ENCODE measurements at regions not wholly inside any gene's neighbourhood (a gene's known extent, or its start where the extent isn't known, plus 50 kb on each side); places are given as distances from the start of the nearest gene placed in this dataset.

- DNase-seq: no peak
Observed at GRCh38 chr18:7429831-7430230, 137.3 kb upstream of the PTPRM start.

GRCh38 chr18:7436166-7436565 lies 130.9 kb upstream of the PTPRM start:
- no peak for DNase-seq

- no peak for DNase-seq
Observed at GRCh38 chr18:7437870-7438269, 129.2 kb upstream of the PTPRM start.

- DNase-seq: no peak
Observed at GRCh38 chr18:7438646-7439045, 128.5 kb upstream of the PTPRM start.

GRCh38 chr18:7447318-7448028 lies 119.6 kb upstream of the PTPRM start:
- DNase-seq: no peak

GRCh38 chr18:7452331-7452730 lies 114.8 kb upstream of the PTPRM start:
- DNase-seq: peak; percentile 38

- no peak for DNase-seq
Observed at GRCh38 chr18:7454429-7454828, 112.7 kb upstream of the PTPRM start.

- no peak for DNase-seq
Observed at GRCh38 chr18:7456376-7456775, 110.7 kb upstream of the PTPRM start.

GRCh38 chr18:7457262-7457661 lies 109.9 kb upstream of the PTPRM start:
- no peak for DNase-seq

- DNase-seq: no peak
Observed at GRCh38 chr18:7458884-7459283, 108.2 kb upstream of the PTPRM start.

- no peak for DNase-seq
Observed at GRCh38 chr18:7459851-7460770, 107.0 kb upstream of the PTPRM start.

- no peak for DNase-seq
Observed at GRCh38 chr18:7464245-7464966, 102.7 kb upstream of the PTPRM start.

- no peak for DNase-seq
Observed at GRCh38 chr18:7466190-7466589, 100.9 kb upstream of the PTPRM start.

- DNase-seq: peak; percentile 90
Observed at GRCh38 chr18:7467708-7468466, 99.2 kb upstream of the PTPRM start.

GRCh38 chr18:7470101-7470500 lies 97.0 kb upstream of the PTPRM start:
- no peak for DNase-seq

GRCh38 chr18:7470503-7470902 lies 96.6 kb upstream of the PTPRM start:
- no peak for DNase-seq

GRCh38 chr18:7476386-7476785 lies 90.7 kb upstream of the PTPRM start:
- DNase-seq: no peak

- no peak for DNase-seq
Observed at GRCh38 chr18:7479756-7480155, 87.4 kb upstream of the PTPRM start.

- DNase-seq: no peak
Observed at GRCh38 chr18:7480879-7481278, 86.2 kb upstream of the PTPRM start.

GRCh38 chr18:7482342-7482741 lies 84.8 kb upstream of the PTPRM start:
- no peak for DNase-seq

- no peak for DNase-seq
Observed at GRCh38 chr18:7485616-7486015, 81.5 kb upstream of the PTPRM start.

GRCh38 chr18:7488571-7488970 lies 78.5 kb upstream of the PTPRM start:
- DNase-seq: no peak

GRCh38 chr18:7490104-7490503 lies 77.0 kb upstream of the PTPRM start:
- no peak for DNase-seq
